ENCODE measurements at regions not wholly inside any gene's neighbourhood (a gene's known extent, or its start where the extent isn't known, plus 50 kb on each side); places are given as distances from the start of the nearest gene placed in this dataset.
"Not testable (repeated sequence)": the region's sequence is repeated elsewhere in the genome, so short reads cannot be mapped to it uniquely, and the experiment has no call there.

DNA sequence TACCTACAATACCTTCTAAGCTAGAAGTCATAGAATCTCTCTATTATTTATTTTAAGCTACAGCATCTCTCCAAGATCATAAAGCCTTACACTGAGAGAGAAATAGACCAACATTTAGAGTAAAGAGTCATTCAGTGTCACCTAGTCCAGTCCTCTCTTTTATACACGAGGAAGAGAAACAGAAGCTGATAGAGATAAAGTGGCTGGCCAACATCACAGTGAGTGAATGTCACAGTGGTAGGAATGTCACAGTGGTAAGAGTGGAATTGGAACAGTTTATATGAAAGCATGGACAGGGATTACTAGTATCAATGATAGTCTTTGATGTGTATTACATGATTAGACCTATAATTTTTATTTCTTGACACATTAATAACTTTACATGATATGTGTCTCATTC is 307.8 kb upstream of the NBPF12 start:
- not testable (repeated sequence) for DNase-seq

DNA sequence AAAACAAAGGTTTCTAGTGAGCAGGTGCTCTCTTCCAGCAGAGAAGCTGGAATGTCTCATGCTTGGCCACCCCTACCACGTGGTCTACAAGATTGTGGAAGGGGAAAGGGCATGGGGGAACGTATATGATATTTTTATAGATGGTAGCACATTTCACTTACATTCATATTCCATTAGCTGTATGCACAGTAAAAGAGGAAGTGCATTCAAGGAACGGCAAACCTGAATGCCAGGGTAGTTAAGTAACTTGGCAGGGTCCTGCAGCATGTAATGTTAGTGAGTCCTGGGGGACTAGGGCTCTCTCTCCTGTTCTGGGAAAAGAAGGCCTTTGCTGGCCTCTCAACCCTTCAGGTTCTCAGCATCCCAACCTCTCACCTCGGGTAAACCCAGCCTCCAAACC is 319.5 kb upstream of the NBPF12 start:
- DNase-seq: not testable (repeated sequence)

DNA sequence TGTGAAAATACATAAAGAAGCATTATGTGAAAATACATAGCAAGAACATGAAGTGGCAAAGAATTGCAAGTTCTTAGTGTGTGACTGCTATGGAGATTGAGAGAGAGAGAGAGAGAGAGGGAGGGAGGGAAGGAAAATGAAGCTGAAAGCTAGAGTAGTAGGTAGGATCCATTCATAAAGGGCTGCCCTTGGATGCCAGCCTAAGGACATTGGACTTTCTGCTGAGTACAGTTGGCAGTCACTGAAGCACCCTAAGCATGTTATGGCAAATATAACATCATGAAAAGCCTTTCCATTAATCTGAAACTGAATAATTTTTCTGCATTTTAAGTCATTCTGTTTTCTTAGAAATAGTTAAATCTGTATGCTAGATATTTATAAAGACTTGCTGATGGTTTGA is 333.4 kb upstream of the NBPF12 start:
- not testable (repeated sequence) for DNase-seq

GRCh38 chr1:146600720-146601307 is 337.3 kb upstream of the NBPF12 start:
- not testable (repeated sequence) for DNase-seq

DNA sequence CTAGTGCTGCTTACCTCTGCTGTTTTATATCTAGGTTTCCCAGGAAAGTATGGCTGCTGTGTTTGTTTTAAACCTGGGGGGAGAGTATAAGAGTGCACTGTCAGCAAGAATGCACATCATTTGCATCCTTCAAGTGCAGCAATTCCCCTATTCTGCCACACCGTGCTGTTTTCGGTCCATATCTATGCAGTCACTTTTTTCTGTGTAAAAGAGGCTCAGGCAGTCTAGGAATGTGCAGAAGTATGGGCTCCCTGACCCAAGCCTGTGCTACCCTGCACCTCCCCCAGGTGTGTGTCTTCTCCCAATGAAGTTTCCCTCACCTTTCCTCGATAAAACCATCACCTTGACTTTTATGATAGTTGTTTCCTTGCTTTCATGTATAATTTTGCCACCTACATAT is 338.2 kb upstream of the NBPF12 start:
- DNase-seq: not testable (repeated sequence)

DNA sequence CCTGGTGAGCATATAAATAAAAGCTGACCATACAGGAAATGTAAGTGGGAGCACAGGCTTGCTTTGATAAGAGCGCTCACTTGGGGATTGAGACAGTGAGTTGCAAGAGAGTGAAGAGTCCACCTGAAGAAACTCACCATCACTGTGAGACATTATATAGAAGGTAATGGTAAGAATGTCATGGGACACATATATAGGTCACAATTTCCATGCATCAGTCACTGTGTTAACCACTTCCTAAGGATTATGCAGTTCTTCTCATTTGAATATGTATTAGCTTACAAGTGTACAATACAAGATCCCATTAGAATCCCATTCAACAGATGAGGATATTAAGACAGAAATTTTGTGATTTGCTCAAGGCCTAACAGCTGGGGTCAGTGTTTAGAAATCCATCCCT is 352.4 kb upstream of the NOTCH2NLA start:
- not testable (repeated sequence) for DNase-seq

GRCh38 chr1:146567541-146567940 is 338.7 kb upstream of the NOTCH2NLA start:
- DNase-seq: not testable (repeated sequence)

- DNase-seq: not testable (repeated sequence)
Observed at GRCh38 chr1:146558032-146558431, 329.2 kb upstream of the NOTCH2NLA start.

GRCh38 chr1:146556405-146556804 is 327.6 kb upstream of the NOTCH2NLA start:
- not testable (repeated sequence) for DNase-seq

DNA sequence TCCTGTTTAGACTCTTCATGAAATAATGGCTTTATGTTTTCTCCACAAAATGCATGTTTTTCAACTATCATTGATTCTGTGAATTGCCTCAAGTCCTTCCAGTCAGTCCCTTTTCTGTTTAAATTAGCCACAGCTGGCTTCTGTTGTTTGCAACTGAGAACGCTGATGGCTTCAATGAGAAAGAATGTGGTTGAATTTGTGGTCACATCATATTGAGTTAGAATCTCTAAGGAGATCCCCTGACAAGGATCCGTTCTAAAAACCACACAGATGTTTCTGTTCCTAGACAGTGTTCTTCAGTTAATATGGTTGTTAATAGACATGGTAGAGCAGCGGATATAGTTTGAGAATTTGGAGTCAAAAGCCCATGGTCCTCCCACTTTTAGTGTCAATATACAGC is 323.6 kb upstream of the NOTCH2NLA start:
- DNase-seq: not testable (repeated sequence)

DNA sequence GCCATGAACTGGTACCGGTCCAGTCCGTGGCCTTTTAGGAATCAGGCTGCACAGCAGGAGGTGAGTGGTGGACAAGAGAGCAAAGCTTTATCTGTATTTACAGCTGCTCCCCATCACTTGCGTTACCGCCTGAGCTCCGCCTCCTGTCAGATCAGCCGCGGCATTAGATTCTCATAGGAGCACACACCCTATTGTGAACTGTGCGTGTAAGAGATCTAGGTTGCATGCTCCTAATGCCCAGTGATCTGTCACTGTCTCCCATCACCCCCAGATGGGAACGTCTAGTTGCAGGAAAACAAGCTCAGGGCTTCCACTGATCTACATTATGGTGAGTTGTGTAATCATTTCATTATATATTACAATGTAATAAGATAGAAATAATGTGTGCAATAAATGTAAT is 319.9 kb upstream of the NOTCH2NLA start:
- not testable (repeated sequence) for DNase-seq

DNA sequence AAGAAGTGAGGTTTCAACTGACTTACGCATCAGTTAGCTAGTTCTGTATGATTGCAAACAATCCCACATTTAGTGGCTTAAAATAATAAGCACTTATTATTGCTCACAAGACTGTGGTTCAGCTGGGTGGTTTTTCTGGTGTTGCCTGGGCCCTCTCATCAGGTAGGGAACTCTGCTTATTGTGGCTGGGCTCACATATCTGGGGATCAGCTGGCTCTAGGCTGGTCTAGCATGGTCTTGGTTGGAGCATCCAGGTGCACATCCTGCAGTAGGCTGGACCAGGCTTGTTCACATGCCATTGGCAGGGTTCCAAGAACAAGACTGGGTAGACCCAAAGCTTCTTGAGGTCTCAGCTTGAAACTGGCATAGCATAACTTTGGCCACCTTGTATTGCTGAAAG is 317.4 kb upstream of the NOTCH2NLA start:
- DNase-seq: not testable (repeated sequence)

- not testable (repeated sequence) for DNase-seq
Observed at GRCh38 chr1:146537775-146538373, 309.1 kb upstream of the NOTCH2NLA start.

DNA sequence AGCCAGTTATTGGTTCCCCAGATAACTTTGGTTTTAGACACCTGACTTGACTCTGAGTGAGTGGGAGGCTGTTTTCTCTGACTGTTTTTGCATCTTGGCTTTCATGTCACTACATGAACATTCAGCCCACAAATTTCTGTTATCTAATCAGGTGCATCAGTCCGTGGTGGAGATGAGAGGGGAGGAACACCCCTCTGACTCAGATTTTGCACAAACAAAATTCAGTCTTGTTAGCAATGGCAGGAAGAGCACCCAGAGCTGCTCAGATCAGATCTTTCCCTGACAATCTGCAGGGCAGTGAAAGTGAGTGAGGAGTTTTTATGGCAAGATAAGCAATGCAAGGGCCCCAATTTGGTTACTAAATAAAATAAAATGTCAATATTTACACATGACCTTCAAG is 307.2 kb upstream of the NOTCH2NLA start:
- DNase-seq: not testable (repeated sequence)

GRCh38 chr1:146535575-146535974 is 306.8 kb upstream of the NOTCH2NLA start:
- DNase-seq: not testable (repeated sequence)

- DNase-seq: not testable (repeated sequence)
Observed at GRCh38 chr1:146530958-146531357, 302.1 kb upstream of the NOTCH2NLA start.

DNA sequence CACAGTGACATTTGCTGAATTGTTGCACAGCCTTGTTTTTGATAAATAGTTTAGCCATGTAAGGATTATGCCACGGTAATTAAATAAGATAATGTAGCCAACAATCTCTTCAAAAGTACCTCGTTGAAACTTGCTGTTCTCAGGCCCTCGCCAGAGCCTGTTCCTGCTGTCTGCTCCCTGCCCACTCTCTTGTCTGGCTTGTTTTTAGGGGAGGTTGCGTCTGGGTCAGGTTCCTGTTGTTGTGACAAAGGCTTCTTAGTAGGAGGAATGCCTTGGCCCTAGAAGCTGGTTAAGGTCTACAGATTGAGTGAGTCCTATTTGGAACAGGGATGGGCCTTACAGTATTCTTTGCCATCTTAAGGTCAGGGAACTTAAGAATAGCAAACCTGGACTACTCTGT is 294.0 kb upstream of the NOTCH2NLA start:
- not testable (repeated sequence) for DNase-seq

DNA sequence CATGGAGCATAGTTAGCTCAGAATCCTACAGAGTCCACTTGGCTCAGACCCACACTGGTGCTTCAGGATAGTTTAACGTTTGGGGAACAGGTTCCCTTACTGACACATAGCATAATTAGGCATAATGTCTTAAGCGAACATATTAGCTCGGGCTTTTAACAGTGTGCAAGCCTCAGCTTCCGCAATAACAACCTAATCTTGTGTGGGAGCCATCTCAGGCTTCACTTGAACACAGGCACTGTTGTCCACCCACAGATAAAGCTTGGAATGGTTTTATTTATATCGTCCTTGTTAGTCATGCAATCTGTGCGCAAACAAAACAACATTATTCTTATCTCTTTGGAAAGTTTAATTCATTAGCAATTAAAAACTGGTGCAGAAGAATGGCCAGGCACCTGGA is 293.5 kb upstream of the NOTCH2NLA start:
- DNase-seq: not testable (repeated sequence)

DNA sequence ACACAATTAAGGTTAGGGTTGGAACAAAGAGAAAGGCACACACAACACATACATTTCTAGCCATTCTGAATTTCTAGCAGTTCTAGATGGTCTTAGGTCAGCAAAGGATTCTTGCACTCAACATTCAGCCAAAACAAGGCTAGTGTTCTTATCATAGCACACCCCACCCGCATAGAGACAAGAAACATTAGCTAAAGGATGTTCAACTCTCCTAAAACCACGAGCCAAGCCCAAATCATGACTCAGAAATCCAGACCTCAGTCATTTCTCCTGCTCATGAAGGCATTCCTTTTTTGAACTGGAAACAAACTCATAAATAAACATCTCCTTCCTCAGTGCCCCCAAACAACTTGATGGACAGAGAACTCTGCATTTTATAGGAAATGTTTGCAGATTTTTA is 293.0 kb upstream of the NOTCH2NLA start:
- DNase-seq: not testable (repeated sequence)

DNA sequence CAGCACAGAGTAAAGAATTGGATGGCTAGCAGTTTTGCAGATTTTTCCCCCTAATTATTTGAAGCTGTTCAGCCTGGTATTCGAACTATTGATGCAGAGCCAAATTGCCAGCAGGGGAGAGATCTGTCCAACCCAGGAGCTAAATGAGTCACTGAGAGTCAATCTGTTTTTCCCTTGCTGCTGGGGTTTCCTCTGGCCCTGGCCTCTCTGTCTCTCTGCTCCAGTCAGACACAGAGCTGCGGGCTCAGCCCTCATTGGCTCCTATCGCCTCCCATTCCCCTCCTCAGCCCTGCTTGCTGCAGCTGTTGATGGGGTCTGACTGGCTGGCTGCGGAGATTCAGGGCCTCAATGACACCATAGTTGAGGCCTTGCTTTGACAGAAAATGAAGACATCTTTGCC is 284.9 kb upstream of the NOTCH2NLA start:
- DNase-seq: not testable (repeated sequence)

DNA sequence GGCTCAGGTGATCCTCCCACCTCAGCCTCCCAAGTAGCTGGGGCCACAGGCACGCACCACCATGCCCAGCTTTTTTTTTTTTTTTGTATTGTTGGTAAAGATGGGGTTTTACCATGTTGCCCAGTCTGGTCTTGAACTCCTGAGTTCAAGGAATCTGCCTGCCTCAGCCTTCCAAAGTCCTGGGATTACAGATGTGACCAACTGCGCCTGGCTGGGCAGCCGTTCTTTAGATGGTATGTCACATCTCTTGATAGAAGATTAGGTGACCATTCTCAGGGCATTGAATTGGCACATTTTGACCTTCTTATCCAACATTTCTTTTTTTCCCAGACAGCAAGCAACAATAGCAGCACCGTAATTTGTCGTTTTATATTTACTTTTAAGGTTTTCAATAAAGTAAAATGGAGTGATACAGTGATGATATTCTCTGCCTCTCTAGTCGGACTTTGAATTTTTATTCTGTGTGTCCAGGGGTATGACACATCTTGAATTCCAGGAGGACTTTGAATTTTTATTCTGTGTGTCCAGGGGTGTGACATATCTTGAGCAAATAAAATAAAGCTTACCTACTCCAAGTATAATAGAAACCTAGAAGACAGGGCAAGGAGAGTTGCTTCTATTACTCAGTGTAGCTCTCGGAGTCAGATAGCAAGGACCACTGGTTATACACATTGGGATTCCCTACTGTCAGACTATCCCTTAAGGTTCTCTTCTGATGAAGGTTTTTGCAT is 282.4 kb upstream of the NOTCH2NLA start:
- DNase-seq: not testable (repeated sequence)

- not testable (repeated sequence) for DNase-seq
Observed at GRCh38 chr1:146510248-146510983, 281.6 kb upstream of the NOTCH2NLA start.

DNA sequence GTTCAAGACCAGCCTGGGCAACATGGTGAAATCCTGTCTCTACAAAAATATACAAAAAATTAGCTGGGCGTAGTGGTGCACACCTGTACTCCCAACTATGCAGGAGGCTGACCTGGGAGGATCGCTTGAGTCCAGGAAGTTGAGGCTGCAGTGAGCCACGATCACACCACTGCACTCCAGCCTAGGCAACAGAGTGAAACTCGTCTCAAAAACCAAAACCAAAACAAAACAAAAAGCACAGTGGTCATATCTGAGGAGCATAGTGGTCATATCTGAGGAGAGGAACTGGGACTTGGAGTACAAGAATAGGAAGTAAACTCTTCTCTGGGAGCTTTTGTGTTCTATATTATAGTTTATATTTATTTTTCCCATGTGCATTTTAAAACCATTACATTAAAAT is 275.3 kb upstream of the NOTCH2NLA start:
- DNase-seq: not testable (repeated sequence)
